Endothelial cell (in vitro differentiated cells): ENCODE measurements at regions not wholly inside any gene's neighbourhood (a gene's known extent, or its start where the extent isn't known, plus 50 kb on each side); places are given as distances from the start of the nearest gene placed in this dataset.

ENCODE experiments used
- DNase-seq: peaks from one replicate; pipeline ENCODE4 v3.0.0; 2021; ENCODE audit warnings: low spot score
- H3K27ac Mint-ChIP-seq: one replicate; pipeline ENCODE4 v1.8.0; 2021; ENCODE audit warnings: mixed read lengths, inconsistent platforms; ENCODE audit not compliant: unreplicated experiment
- H3K27me3 Mint-ChIP-seq: one replicate; pipeline ENCODE4 v1.8.0; 2021; ENCODE audit warnings: mild to moderate bottlenecking, moderate library complexity, mixed read lengths, inconsistent platforms; ENCODE audit not compliant: unreplicated experiment
- H3K36me3 Mint-ChIP-seq: one replicate; pipeline ENCODE4 v1.8.0; 2021; ENCODE audit warnings: mild to moderate bottlenecking, low read depth, mixed read lengths, inconsistent platforms; ENCODE audit not compliant: unreplicated experiment
- H3K4me1 Mint-ChIP-seq: one replicate; pipeline ENCODE4 v1.8.0; 2021; ENCODE audit warnings: mild to moderate bottlenecking, mixed read lengths, inconsistent platforms; ENCODE audit not compliant: unreplicated experiment
- H3K4me3 Mint-ChIP-seq: one replicate; pipeline ENCODE4 v1.8.0; 2021; ENCODE audit warnings: mild to moderate bottlenecking, mixed read lengths, inconsistent platforms; ENCODE audit not compliant: unreplicated experiment
- H3K9me3 Mint-ChIP-seq: one replicate; pipeline ENCODE4 v1.8.0; 2021; ENCODE audit warnings: mixed read lengths, inconsistent platforms; ENCODE audit not compliant: unreplicated experiment
- CTCF ChIP-seq: fragments of 200-600 bp; sonication (generic); IDR thresholded peaks from one replicate; pipeline ENCODE4 v1.5.0; 2021; ENCODE audit warnings: antibody characterized with exemption; ENCODE audit not compliant: unreplicated experiment

GRCh38 chr1:239543873-239544272, 157.5 kb downstream of the CHRM3 start:
- Mint-ChIP-seq H3K27me3 (no peaks in the 10 kb centered on the region), H3K4me1 (peaks cover 4% of the 10 kb centered on the region), H3K36me3 (peaks cover 6% of the 10 kb centered on the region), H3K9me3 (no peaks in the 10 kb centered on the region), H3K4me3 (no peak overlapping the region), H3K27ac (no peak overlapping the region)
- TF ChIP-seq CTCF = no peak
- no peak for DNase-seq

- no peak for TF ChIP-seq CTCF
- Mint-ChIP-seq H3K4me3 (no peak overlapping the region), H3K4me1 (no peaks in the 10 kb centered on the region), H3K27ac (no peak overlapping the region), H3K36me3 (peaks cover 13% of the 10 kb centered on the region), H3K27me3 (no peaks in the 10 kb centered on the region), H3K9me3 (no peaks in the 10 kb centered on the region)
- no peak for DNase-seq
These were observed 159.1 kb downstream of the CHRM3 start for GRCh38 chr1:239545466-239545865.

- Mint-ChIP-seq H3K27me3 (no peaks in the 10 kb centered on the region), H3K36me3 (peaks cover 13% of the 10 kb centered on the region), H3K9me3 (no peaks in the 10 kb centered on the region), H3K4me1 (no peaks in the 10 kb centered on the region), H3K27ac (no peak overlapping the region), H3K4me3 (no peak overlapping the region)
- no peak for TF ChIP-seq CTCF
- no peak for DNase-seq
These were observed 161.6 kb downstream of the CHRM3 start for GRCh38 chr1:239547987-239548386.

GRCh38 chr1:239550178-239550577, 163.8 kb downstream of the CHRM3 start:
- TF ChIP-seq CTCF = no peak
- Mint-ChIP-seq H3K4me1 (peaks cover 3% of the 10 kb centered on the region), H3K36me3 (peaks cover 13% of the 10 kb centered on the region), H3K9me3 (no peaks in the 10 kb centered on the region), H3K4me3 (no peak overlapping the region), H3K27ac (no peak overlapping the region), H3K27me3 (no peaks in the 10 kb centered on the region)
- no peak for DNase-seq

GRCh38 chr1:239555350-239555749, 169.0 kb downstream of the CHRM3 start:
- H3K27me3 Mint-ChIP-seq = peaks cover 6% of the 10 kb centered on the region
- DNase-seq = no peak
- H3K36me3 Mint-ChIP-seq = no peaks in the 10 kb centered on the region
- no peaks in the 10 kb centered on the region for H3K9me3 Mint-ChIP-seq
- H3K4me1 Mint-ChIP-seq = peaks cover 10% of the 10 kb centered on the region
- H3K4me3 Mint-ChIP-seq = no peak overlapping the region
- no peak for TF ChIP-seq CTCF
- H3K27ac Mint-ChIP-seq = peak overlapping the region; percentile 32
